GM12878 (cell line): ENCODE measurements at regions not wholly inside any gene's neighbourhood (a gene's known extent, or its start where the extent isn't known, plus 50 kb on each side); places are given as distances from the start of the nearest gene placed in this dataset.

Experiments used
- ATAC-seq: fragments of 200-7000 bp; cut with Tn5 transposase; 3 replicates; pipeline ENCODE4 v1.9.1; 2020; ENCODE audit warnings: mild to moderate bottlenecking, moderate library complexity
- BruUV-seq: library from RNA; stranded (reverse); fragments of 400-500 nt; replicated peaks from 2 replicates; lab custom pipeline; 2021; lab: Mats Ljungman, UMichigan
- CTCF ChIA-PET: fragments of 300-600 bp; sonication (Branson Sonifier 250); formaldehyde crosslinking; extraction: SDS; loops from one replicate; lab custom pipeline; 2021; ENCODE audit warnings: inconsistent platforms; lab: Yijun Ruan, JAX
- POLR2A ChIA-PET: fragments of 350-600 bp; formaldehyde crosslinking; extraction: SDS; loops from one replicate; lab custom pipeline; 2021; ENCODE audit warnings: inconsistent platforms; lab: Charles Lee
- RAD21 ChIA-PET: fragments of 300-600 bp; sonication (Branson Sonifier 250); formaldehyde crosslinking; loops from one replicate; lab custom pipeline; 2023; ENCODE audit warnings: antibody characterized with exemption; ENCODE audit not compliant: unreplicated experiment; lab: Charles Lee
- SMC1A ChIA-PET: fragments of 300-600 bp; sonication (Branson Sonifier 250); formaldehyde crosslinking; loops from one replicate; lab custom pipeline; 2023; ENCODE audit not compliant: unreplicated experiment, uncharacterized antibody; lab: Charles Lee
- DNase-seq: peaks from one replicate; pipeline ENCODE4 v3.0.0-alpha.2; 2011; ENCODE audit warnings: low read depth, low spot score
- FAIRE-seq: peaks from 3 replicates; lab custom pipeline; 2011; peaks lifted over from hg19 to GRCh38; lab: Jason Lieb, UNC
- H2AFZ ChIP-seq: 2 replicates; pipeline ENCODE4 v1.6.0; 2011; ENCODE audit warnings: low read depth, low read length, control low read depth; ENCODE audit not compliant: control insufficient read depth
- H3K27ac ChIP-seq: 2 replicates; pipeline ENCODE4 v1.5.1; 2011; ENCODE audit warnings: control low read depth; ENCODE audit not compliant: control insufficient read depth, insufficient read depth
- H3K27me3 ChIP-seq, 2 experiments: replicated peaks in 1 of 2; 2 replicates each; pipeline versions ENCODE4 v1.6.0 to v1.6.1; 2011; ENCODE audit warnings: low read length in 1 of 2; ENCODE audit not compliant: control insufficient read depth in 2 of 2, insufficient read depth in 2 of 2
- H3K36me3 ChIP-seq, 2 experiments: 2 replicates each; pipeline ENCODE4 v1.5.1; 2011; ENCODE audit warnings: low read length in 1 of 2; ENCODE audit not compliant: control insufficient read depth in 2 of 2, insufficient read depth in 2 of 2
- H3K4me1 ChIP-seq: 2 replicates; pipeline ENCODE4 v1.6.1; 2011; ENCODE audit warnings: mild to moderate bottlenecking, low read length, moderate library complexity, mixed read lengths; ENCODE audit not compliant: control insufficient read depth, insufficient read depth
- H3K4me2 ChIP-seq: 2 replicates; pipeline ENCODE4 v1.6.0; 2011; ENCODE audit warnings: control low read depth; ENCODE audit not compliant: control insufficient read depth, insufficient read depth
- H3K4me3 ChIP-seq: fragments of 200-600 bp; sonication (generic); 2 replicates; pipeline ENCODE4 v1.5.1; 2016
- H3K79me2 ChIP-seq: 2 replicates; pipeline ENCODE4 v1.6.0; 2011; ENCODE audit warnings: low read length; ENCODE audit not compliant: control insufficient read depth, insufficient read depth
- H3K9ac ChIP-seq: 2 replicates; pipeline ENCODE4 v1.8.0; 2011; ENCODE audit warnings: low read length, control low read depth, mixed read lengths; ENCODE audit not compliant: control insufficient read depth, insufficient read depth
- H3K9me3 ChIP-seq: replicated peaks from 3 replicates; pipeline ENCODE4 v1.5.1; 2011; ENCODE audit warnings: mild to moderate bottlenecking, low read length; ENCODE audit not compliant: control insufficient read depth, insufficient read depth
- H4K20me1 ChIP-seq: 2 replicates; pipeline ENCODE4 v1.6.0; 2011; ENCODE audit not compliant: control insufficient read depth, insufficient read depth
- ATF2 ChIP-seq: IDR thresholded peaks from 2 replicates; pipeline ENCODE4 v1.6.1; 2012; ENCODE audit warnings: low read length, inconsistent platforms
- CBFB ChIP-seq: IDR thresholded peaks from 2 replicates; pipeline ENCODE4 v1.6.1; 2016; ENCODE audit warnings: antibody characterized with exemption, low read depth
- CHD1 ChIP-seq: IDR thresholded peaks from 2 replicates; pipeline ENCODE4 v1.6.1; 2012; ENCODE audit warnings: low read depth, low read length, improper control_type of control experiment
- DPF2 ChIP-seq: fragments of 450-650 bp; IDR thresholded peaks from 2 replicates; pipeline ENCODE4 v1.6.1; 2017; ENCODE audit warnings: mild to moderate bottlenecking
- EED ChIP-seq: sonication (generic); IDR thresholded peaks from 2 replicates; pipeline ENCODE4 v1.6.1; 2016; ENCODE audit warnings: antibody characterized with exemption, low read depth
- EZH2 ChIP-seq: IDR thresholded peaks from 2 replicates; pipeline ENCODE4 v1.6.1; 2012; ENCODE audit warnings: low read depth, mild to moderate bottlenecking, control low read depth, inconsistent platforms, low read length, borderline replicate concordance; ENCODE audit not compliant: control insufficient read depth
- FOXK2 ChIP-seq: fragments of 450-650 bp; IDR thresholded peaks from 2 replicates; pipeline ENCODE4 v1.6.1; 2017; ENCODE audit warnings: mild to moderate bottlenecking, moderate library complexity
- IKZF1 ChIP-seq: fragments of 450-650 bp; conservative IDR thresholded peaks from 2 replicates; pipeline ENCODE4 v1.6.1; 2017; ENCODE audit warnings: antibody characterized with exemption, mild to moderate bottlenecking
- MEF2B ChIP-seq: fragments of 450-650 bp; IDR thresholded peaks from 2 replicates; pipeline ENCODE4 v1.6.1; 2018; ENCODE audit warnings: mild to moderate bottlenecking, moderate library complexity; ENCODE audit not compliant: partially characterized antibody, poor library complexity, severe bottlenecking
- NFIC ChIP-seq: IDR thresholded peaks from 2 replicates; pipeline ENCODE4 v1.6.1; 2012; ENCODE audit warnings: low read depth, mild to moderate bottlenecking, inconsistent platforms, low read length, moderate library complexity
- NR2C1 ChIP-seq: fragments of 450-650 bp; IDR thresholded peaks from 2 replicates; pipeline ENCODE4 v1.6.1; 2017; ENCODE audit warnings: antibody characterized with exemption, mild to moderate bottlenecking, moderate library complexity
- NR2F1 ChIP-seq: fragments of 450-650 bp; conservative IDR thresholded peaks from 2 replicates; pipeline ENCODE4 v1.6.1; 2017; ENCODE audit warnings: mild to moderate bottlenecking
- NRF1 ChIP-seq: conservative IDR thresholded peaks from 2 replicates; pipeline ENCODE4 v1.6.1; 2011; ENCODE audit warnings: mild to moderate bottlenecking, low read depth, low read length, improper control_type of control experiment
- PAX5 ChIP-seq: IDR thresholded peaks from 2 replicates; pipeline ENCODE4 v1.6.1; 2011; ENCODE audit warnings: low read depth, low read length, borderline replicate concordance
- RBBP5 ChIP-seq: fragments of 200-600 bp; sonication (generic); conservative IDR thresholded peaks from 2 replicates; pipeline ENCODE4 v1.6.1; 2016
- SMC3 ChIP-seq: IDR thresholded peaks from 2 replicates; pipeline ENCODE4 v1.6.1; 2011; ENCODE audit warnings: low read length, improper control_type of control experiment, borderline replicate concordance
- SRF ChIP-seq, 2 experiments: IDR thresholded peaks; 2 replicates each; pipeline ENCODE4 v1.6.1; 2011; ENCODE audit warnings: low read depth in 2 of 2, low read length in 2 of 2, mild to moderate bottlenecking in 1 of 2, moderate library complexity in 1 of 2
- ZBED1 ChIP-seq: IDR thresholded peaks from 2 replicates; pipeline ENCODE4 v1.6.1; 2016; ENCODE audit warnings: borderline replicate concordance
- ZNF207 ChIP-seq: fragments of 450-650 bp; IDR thresholded peaks from 2 replicates; pipeline ENCODE4 v1.6.1; 2014; ENCODE audit warnings: antibody characterized with exemption, mild to moderate bottlenecking, borderline replicate concordance
- ZNF24 ChIP-seq: fragments of 450-650 bp; IDR thresholded peaks from 2 replicates; pipeline ENCODE4 v1.6.1; 2017; ENCODE audit warnings: antibody characterized with exemption, mild to moderate bottlenecking
- WGBS: methylation state at CpG from one replicate; pipeline ENCODE4 v1.1.6; 2016; ENCODE audit warnings: low lambda C conversion rate; ENCODE audit not compliant: insufficient replicate concordance, insufficient coverage; ENCODE audit errors: missing lambda C conversion rate; 5-methylcytosine and 5-hydroxymethylcytosine counted together
- in situ Hi-C: fragments of 300-500 bp; cut with MboI; formaldehyde crosslinking; loops from 9 replicates; pipeline ENCODE4 v1.14.3; 2018; ENCODE audit warnings: mixed read lengths
- intact Hi-C: fragments of 100-400 bp; cut with micrococcal nuclease; formaldehyde crosslinking; loops from one replicate; pipeline ENCODE4 v1.14.2; 2022; ENCODE audit not compliant: unreplicated experiment

GRCh38 chr1:206417774-206418614, 52.3 kb upstream of the IKBKE start:
- H4K20me1 ChIP-seq = no peaks in the 10 kb centered on the region; the same call in 1 of the 2 replicates
- H3K27me3 ChIP-seq = no peaks in the 10 kb centered on the region
- intact Hi-C loops (no loop called here), in situ Hi-C loops (no loop called here)
- SMC1A ChIA-PET = interaction anchor here (1.3 kb wide), 1 partner anchor 13 kb away, joined by 4 read pairs; no protein-coding TSS in a partner anchor
- ATAC-seq (no peak), DNase-seq (no peak), FAIRE-seq (no peak)
- H3K9ac ChIP-seq = no peak overlapping the region
- no peaks in the 10 kb centered on the region for H3K4me1 ChIP-seq
- CTCF ChIA-PET = no interaction called here
- RAD21 ChIA-PET = no interaction called here
- H3K27ac ChIP-seq = no peak overlapping the region
- H2AFZ ChIP-seq = no peak overlapping the region
- no peak for TF ChIP-seq IKZF1
- no peak for TF ChIP-seq NRF1
- no peak for TF ChIP-seq SMC3
- no peak for TF ChIP-seq SRF (IDR thresholded peaks at IDR 0.05; ENCODE audit: low read depth in 2 of 2, low read length in 2 of 2)
- TF ChIP-seq ZBED1 = no peak
- TF ChIP-seq RBBP5 = no peak
- TF ChIP-seq EED = no peak
- no peak for TF ChIP-seq ZNF207
- no peak for TF ChIP-seq PAX5
- TF ChIP-seq ZNF24 = no peak
- no peak for TF ChIP-seq MEF2B
- TF ChIP-seq NFIC = no peak
- no peak for TF ChIP-seq CHD1
- TF ChIP-seq NR2C1 = no peak
- TF ChIP-seq NR2F1 = no peak
- no peak for TF ChIP-seq DPF2
- no peak for TF ChIP-seq EZH2
- no peak for TF ChIP-seq ATF2
- no peak for TF ChIP-seq FOXK2
- TF ChIP-seq CBFB = no peak
- WGBS = 95% methylated on average over 7 of the region's 7 CpGs
- no peaks in the 10 kb centered on the region; a peak in 1 of 4 replicates for H3K36me3 ChIP-seq
- no TSS peak for BruUV-seq
- no peak overlapping the region for H3K4me3 ChIP-seq
- H3K9me3 ChIP-seq = no peaks in the 10 kb centered on the region
- H3K79me2 ChIP-seq = no peaks in the 10 kb centered on the region
- no peak overlapping the region for H3K4me2 ChIP-seq
- POLR2A ChIA-PET = no interaction called here
